ENCODE measurements at regions not wholly inside any gene's neighbourhood (a gene's known extent, or its start where the extent isn't known, plus 50 kb on each side); places are given as distances from the start of the nearest gene placed in this dataset.

- Histone ChIP-seq H3K9me1 (replicated peaks; ENCODE audit: control insufficient read depth, extremely low read depth, insufficient read depth, low read length) (no peaks in the 10 kb centered on the region), H2AFZ (ENCODE audit: low read depth, low read length) (no peak overlapping the region), H4K20me1 (replicated peaks; ENCODE audit: control insufficient read depth, extremely low read depth, insufficient read depth, low read length) (no peaks in the 10 kb centered on the region), H3K9ac (replicated peaks; ENCODE audit: extremely low read depth, insufficient read depth, low read length) (no peak overlapping the region), H3K4me1 (ENCODE audit: control insufficient read depth, extremely low read depth, insufficient read depth, low read length) (no peaks in the 10 kb centered on the region), H3K4me3 (replicated peaks in 1 of 3; ENCODE audit: insufficient read depth in 1 of 3, low read depth in 1 of 3, low read length in 3 of 3) (no peak overlapping the region), H3K36me3 (ENCODE audit: control insufficient read depth in 2 of 2, extremely low read depth in 1 of 2, insufficient read depth in 2 of 2, low read length in 2 of 2) (no peaks in the 10 kb centered on the region), H3K9me3 (replicated peaks; ENCODE audit: control insufficient read depth, insufficient read depth, low read length) (no peaks in the 10 kb centered on the region), H3K4me2 (ENCODE audit: insufficient read depth, low read length) (no peak overlapping the region), H3K27me3 (ENCODE audit: control insufficient read depth in 2 of 2, insufficient read depth in 2 of 2, low read length in 2 of 2) (peaks cover 0 to 3% of the 10 kb centered on the region in 2 experiments), H3K79me2 (ENCODE audit: control insufficient read depth, insufficient read depth, low read length) (no peaks in the 10 kb centered on the region), H3K27ac (ENCODE audit: insufficient read depth, low read depth, low read length) (no peak overlapping the region)
- ChIA-PET CTCF (interaction anchor here (1.5 to 7.9 kb wide), 3 partner anchors 104 to 201 kb away, joined by 5 to 108 read pairs (median 7); no protein-coding TSS in a partner anchor), POLR2A (no interaction called here)
- no TSS peak for BruUV-seq (replicated peaks)
- TF ChIP-seq CTCF (IDR thresholded peaks at IDR 0.05; ENCODE audit: extremely low read depth in 1 of 2, insufficient read depth in 1 of 2, low read depth in 1 of 2, low read length in 2 of 2) = no peak
- no peak for TF ChIP-seq JUN (IDR thresholded peaks at IDR 0.05; ENCODE audit: borderline replicate concordance, insufficient read depth, insufficient read length, low read depth)
- TF ChIP-seq, protein P1, sequence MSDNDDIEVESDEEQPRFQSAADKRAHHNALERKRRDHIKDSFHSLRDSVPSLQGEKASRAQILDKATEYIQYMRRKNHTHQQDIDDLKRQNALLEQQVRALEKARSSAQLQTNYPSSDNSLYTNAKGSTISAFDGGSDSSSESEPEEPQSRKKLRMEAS (IDR thresholded peaks at IDR 0.05; ENCODE audit: insufficient read depth, insufficient read length) = no peak
- TF ChIP-seq POLR2A (IDR thresholded peaks at IDR 0.05; ENCODE audit: low read depth, low read length) = no peak
- no peak for TF ChIP-seq POLR2AphosphoS5 (IDR thresholded peaks at IDR 0.05; ENCODE audit: insufficient read depth, low read depth, low read length)
- TF ChIP-seq EZH2 (IDR thresholded peaks at IDR 0.05; ENCODE audit: borderline replicate concordance, low read depth, low read length, severe bottlenecking) = no peak
- TF ChIP-seq FOS (IDR thresholded peaks at IDR 0.05; ENCODE audit: borderline replicate concordance, insufficient read depth, low read length) = no peak
- TF ChIP-seq GATA2 (IDR thresholded peaks at IDR 0.05; ENCODE audit: insufficient read depth, insufficient read length, low read depth, low read length) = no peak
- no peak for TF ChIP-seq MYC (IDR thresholded peaks at IDR 0.05; ENCODE audit: low read depth, low read length)
- DNase-seq (ENCODE audit: low read depth, low spot score) (no peak), FAIRE-seq (no peak)
- dilution Hi-C loops (cut with MboI; ENCODE audit: extremely low pct_ligation_motif_present, low sequenced_read_pairs) (no loop called here), intact Hi-C loops (cut with micrococcal nuclease) (no loop called here)
Measured at GRCh38 chr17:79191270-79191934, 116.8 kb downstream of the ENGASE start.
